Spleen (tissue), 11 donors: ENCODE measurements at regions not wholly inside any gene's neighbourhood (a gene's known extent, or its start where the extent isn't known, plus 50 kb on each side); places are given as distances from the start of the nearest gene placed in this dataset.

Experiments used
- DNase-seq: peaks from one replicate; pipeline ENCODE4 v3.0.0-alpha.2; 2020
- H3K27ac ChIP-seq, 8 donors: fragments of 200-600 bp; sonication (generic) in 7 of 8; 1 replicate in 4 of 8; 2 replicates in 4 of 8; pipeline versions ENCODE4 v1.5.0 to v1.8.0; 2016 to 2021; ENCODE audit warnings: inconsistent platforms in 4 of 8, mild to moderate bottlenecking in 4 of 8, moderate library complexity in 1 of 8
- H3K27me3 ChIP-seq, 7 donors: fragments of 200-600 bp; sonication (generic) in 6 of 7; replicated peaks in 1 of 7; 1 replicate in 4 of 7; 2 replicates in 3 of 7; pipeline versions ENCODE4 v1.5.0 to v1.8.0; 2016 to 2021; ENCODE audit warnings: inconsistent platforms in 3 of 7, mild to moderate bottlenecking in 1 of 7
- H3K36me3 ChIP-seq, 6 donors: fragments of 200-600 bp; sonication (generic) in 5 of 6; 1 replicate in 4 of 6; 2 replicates in 2 of 6; pipeline versions ENCODE4 v1.5.0 to v1.8.0; 2016 to 2021; ENCODE audit warnings: inconsistent platforms in 2 of 6
- H3K4me1 ChIP-seq, 6 donors: fragments of 200-600 bp; sonication (generic) in 5 of 6; 1 replicate in 3 of 6; 2 replicates in 3 of 6; pipeline versions ENCODE4 v1.5.0 to v1.8.0; 2016 to 2021; ENCODE audit warnings: inconsistent platforms in 3 of 6
- H3K4me3 ChIP-seq, 8 donors: fragments of 200-600 bp; sonication (generic) in 7 of 8; 1 replicate in 4 of 8; 2 replicates in 4 of 8; pipeline versions ENCODE4 v1.5.0 to v1.8.0; 2016 to 2021; ENCODE audit warnings: inconsistent platforms in 4 of 8, mild to moderate bottlenecking in 4 of 8, moderate library complexity in 2 of 8
- H3K9me3 ChIP-seq, 8 donors: fragments of 200-600 bp; sonication (generic) in 7 of 8; 1 replicate in 4 of 8; 2 replicates in 4 of 8; pipeline versions ENCODE4 v1.5.0 to v1.8.0; 2016 to 2021; ENCODE audit warnings: inconsistent platforms in 4 of 8
- POLR2A ChIP-seq, 3 donors: fragments of 450-650 bp; IDR thresholded peaks; one replicate each; pipeline ENCODE4 v1.5.1; 2017; ENCODE audit warnings: antibody characterized with exemption in 3 of 3, mild to moderate bottlenecking in 1 of 3
- POLR2AphosphoS5 ChIP-seq, 3 donors: sonication (generic); formaldehyde crosslinking; IDR thresholded peaks; one replicate each; pipeline ENCODE4 v1.5.1; 2017; ENCODE audit warnings: antibody characterized with exemption in 3 of 3
- WGBS, 5 donors: extraction: QIAGEN DNeasy Blood & Tissue Kit in 3 of 5; methylation state at CpG; one replicate each; pipeline versions ENCODE4 v1.1.5 to v1.1.7; 2013 to 2018; 5-methylcytosine and 5-hydroxymethylcytosine counted together
- intact Hi-C: fragments of 100-400 bp; cut with DNase I; formaldehyde crosslinking; loops from one replicate; pipeline ENCODE4 v1.15.0; 2023; ENCODE audit warnings: low total_unique reads
- TF ChIP-seq, protein P1 (sequence below), 11 experiments: fragments of 200-600 bp in 7 of 11; fragments of 450-650 bp in 4 of 11; sonication (generic) in 4 of 11; IDR thresholded peaks in 8 of 11; conservative IDR thresholded peaks in 3 of 11; 1 replicate in 7 of 11; 2 replicates in 4 of 11; pipeline versions ENCODE4 v1.4.0 to v1.8.0; 2016 to 2021; ENCODE audit warnings: antibody characterized with exemption in 11 of 11, inconsistent platforms in 4 of 11, mild to moderate bottlenecking in 1 of 11
- donor health status: healthy with polysubstance abuse.
- donor health status: DM: no; HTN: no; CAD: no; lungs with moderate emphysema.
- donor health status: DM: no; HTN: no; CAD: no.
- donor health status: Bipolar disorder and iron deficiency.
- donor health status: healthy.
- donor health status: DM: no; HTN: no; CAD: no.
- donor health status: DM: yes; HTN: yes; CAD: no.

DNA sequence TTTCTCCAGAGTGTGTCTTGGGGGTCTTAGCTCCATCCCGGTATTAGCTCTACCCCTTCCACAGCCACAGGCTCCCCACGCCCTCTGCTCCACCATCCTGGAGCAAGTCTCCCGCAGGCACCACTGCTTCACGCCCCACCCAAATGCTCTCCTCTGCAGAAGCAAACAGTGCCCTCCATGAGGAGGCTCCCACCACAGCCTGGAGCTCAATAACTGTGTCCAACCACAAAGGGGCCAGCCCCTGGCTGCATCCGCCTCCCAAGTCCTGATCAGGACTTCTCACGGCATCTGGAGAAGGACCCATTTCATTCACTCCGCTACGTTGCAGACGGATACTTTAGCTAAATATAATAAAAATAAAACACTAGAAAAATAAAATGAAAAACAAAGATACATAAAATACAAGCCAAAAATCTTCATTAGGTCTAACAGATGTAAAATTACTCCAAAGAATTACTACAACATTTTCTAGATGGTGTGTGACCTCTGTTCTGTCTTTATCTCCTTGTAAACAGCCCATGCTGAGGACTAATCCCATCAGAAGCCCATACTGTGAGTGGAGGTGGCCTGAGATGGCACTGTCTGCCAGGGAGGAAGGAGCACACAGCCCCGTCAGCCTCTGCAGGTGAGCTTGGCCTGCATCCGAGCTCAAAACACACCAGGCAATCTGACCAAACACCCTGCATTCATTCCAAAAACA is 210.8 kb upstream of the RAB6C start:
- DNase-seq, result no peak
- intact Hi-C loops, result no loop called here
- peaks cover 0 to 10% (median 4%) of the 10 kb centered on the region in 8 donors for H3K9me3 ChIP-seq
- no peak overlapping the region for H3K4me3 ChIP-seq
- no peak overlapping the region for H3K27ac ChIP-seq
- H3K27me3 ChIP-seq, result peaks cover 0 to 25% (median 0%) of the 10 kb centered on the region in 7 donors
- no peaks in the 10 kb centered on the region for H3K4me1 ChIP-seq
- H3K36me3 ChIP-seq, result no peaks in the 10 kb centered on the region
- 87 to 94% (median 89%) methylated on average over 11 of the region's 11 CpGs for WGBS, 5 donors
- TF ChIP-seq POLR2AphosphoS5 (IDR thresholded peaks at IDR 0.05), result no peak

DNA sequence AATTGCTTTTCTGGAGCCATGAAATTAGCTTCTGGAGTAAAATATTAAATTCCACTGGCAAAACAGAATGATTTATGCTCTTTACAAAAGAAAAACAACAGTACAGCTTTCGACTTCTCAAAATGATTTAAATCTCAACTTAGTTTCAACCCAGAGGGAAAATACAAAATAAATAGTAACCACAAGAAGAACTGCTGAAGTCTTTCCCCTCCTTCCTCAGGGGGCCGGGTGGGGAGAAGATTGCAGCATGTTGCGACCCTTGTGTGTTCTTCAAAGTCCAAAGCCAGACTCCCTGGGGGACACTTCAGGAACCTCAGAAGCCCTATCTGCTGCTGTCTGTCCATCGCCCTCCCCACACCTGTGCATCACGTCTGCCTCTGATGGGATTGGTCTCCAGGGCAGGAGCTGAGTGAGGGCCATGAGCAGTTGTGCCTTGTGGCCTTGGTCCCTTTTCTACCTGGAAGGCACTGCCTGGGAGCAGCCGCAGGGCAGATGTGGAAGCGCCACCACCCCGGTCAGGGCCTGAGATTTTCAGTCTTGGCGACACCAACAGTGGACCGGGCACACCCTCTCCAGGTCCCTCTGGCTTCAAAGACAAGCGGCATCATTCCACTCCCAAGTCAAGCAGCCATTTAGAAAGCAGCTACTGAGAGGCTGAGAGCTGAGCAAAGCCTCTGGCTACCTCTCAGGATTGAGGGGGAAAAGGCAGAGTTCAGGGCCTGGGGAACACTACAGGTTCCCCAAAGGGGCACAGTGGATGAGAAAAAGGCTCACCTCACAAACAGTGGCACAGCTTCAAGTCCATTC is 210.1 kb upstream of the RAB6C start:
- no peak for DNase-seq
- no peaks in the 10 kb centered on the region for H3K4me1 ChIP-seq
- intact Hi-C loops, result no loop called here
- WGBS, 5 donors, result 77 to 86% (median 80%) methylated on average over 11 of the region's 11 CpGs
- peaks cover 0 to 24% (median 0%) of the 10 kb centered on the region in 7 donors for H3K27me3 ChIP-seq
- no peaks in the 10 kb centered on the region for H3K36me3 ChIP-seq
- no peak overlapping the region for H3K4me3 ChIP-seq
- TF ChIP-seq, protein P1, sequence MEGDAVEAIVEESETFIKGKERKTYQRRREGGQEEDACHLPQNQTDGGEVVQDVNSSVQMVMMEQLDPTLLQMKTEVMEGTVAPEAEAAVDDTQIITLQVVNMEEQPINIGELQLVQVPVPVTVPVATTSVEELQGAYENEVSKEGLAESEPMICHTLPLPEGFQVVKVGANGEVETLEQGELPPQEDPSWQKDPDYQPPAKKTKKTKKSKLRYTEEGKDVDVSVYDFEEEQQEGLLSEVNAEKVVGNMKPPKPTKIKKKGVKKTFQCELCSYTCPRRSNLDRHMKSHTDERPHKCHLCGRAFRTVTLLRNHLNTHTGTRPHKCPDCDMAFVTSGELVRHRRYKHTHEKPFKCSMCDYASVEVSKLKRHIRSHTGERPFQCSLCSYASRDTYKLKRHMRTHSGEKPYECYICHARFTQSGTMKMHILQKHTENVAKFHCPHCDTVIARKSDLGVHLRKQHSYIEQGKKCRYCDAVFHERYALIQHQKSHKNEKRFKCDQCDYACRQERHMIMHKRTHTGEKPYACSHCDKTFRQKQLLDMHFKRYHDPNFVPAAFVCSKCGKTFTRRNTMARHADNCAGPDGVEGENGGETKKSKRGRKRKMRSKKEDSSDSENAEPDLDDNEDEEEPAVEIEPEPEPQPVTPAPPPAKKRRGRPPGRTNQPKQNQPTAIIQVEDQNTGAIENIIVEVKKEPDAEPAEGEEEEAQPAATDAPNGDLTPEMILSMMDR (IDR thresholded peaks at IDR 0.05 in 8 of 11, conservative IDR thresholded peaks at IDR 0.05 in 3 of 11), result no peak
- peaks cover 0 to 10% (median 4%) of the 10 kb centered on the region in 8 donors for H3K9me3 ChIP-seq
- H3K27ac ChIP-seq, result no peak overlapping the region

GRCh38 chr2:129771418-129772189 is 207.9 kb upstream of the RAB6C start:
- Histone ChIP-seq H3K9me3 (peaks cover 0 to 10% (median 4%) of the 10 kb centered on the region in 8 donors), H3K4me3 (no peak overlapping the region), H3K36me3 (no peaks in the 10 kb centered on the region), H3K27ac (no peak overlapping the region), H3K27me3 (peaks cover 0 to 1% (median 0%) of the 10 kb centered on the region in 7 donors), H3K4me1 (no peaks in the 10 kb centered on the region)
- TF ChIP-seq, protein P1 (IDR thresholded peaks at IDR 0.05 in 8 of 11, conservative IDR thresholded peaks at IDR 0.05 in 3 of 11), result no peak
- no peak for TF ChIP-seq POLR2A (IDR thresholded peaks at IDR 0.05)
- no peak for TF ChIP-seq POLR2AphosphoS5 (IDR thresholded peaks at IDR 0.05)
- DNase-seq, result no peak
- intact Hi-C loops, result no loop called here
- 79 to 90% (median 85%) methylated on average over 6 of the region's 6 CpGs for WGBS, 5 donors

DNA sequence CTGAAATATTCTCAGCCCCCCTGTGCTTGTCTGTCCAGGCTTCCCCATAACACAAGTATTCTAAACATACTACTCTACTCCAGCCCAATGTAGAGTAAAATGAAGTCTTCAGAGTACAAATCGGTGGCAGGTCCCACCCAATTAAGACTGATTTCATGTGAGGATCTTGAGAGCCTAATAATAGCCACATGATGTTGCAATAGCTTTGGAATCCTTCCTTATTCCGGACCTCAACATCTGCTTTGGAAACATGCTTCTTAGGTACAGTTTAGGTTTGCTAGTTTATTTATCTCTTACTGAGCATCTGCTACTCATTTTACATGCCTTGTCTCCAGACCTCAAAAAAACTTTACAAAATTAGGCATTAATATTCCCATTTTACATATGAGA is 207.3 kb upstream of the RAB6C start:
- no peak for DNase-seq
- H3K27me3 ChIP-seq, result no peaks in the 10 kb centered on the region
- 66 to 78% (median 67%) methylated on average over 2 of the region's 2 CpGs for WGBS, 5 donors
- TF ChIP-seq, protein P1 (IDR thresholded peaks at IDR 0.05 in 8 of 11, conservative IDR thresholded peaks at IDR 0.05 in 3 of 11), result no peak
- TF ChIP-seq POLR2A (IDR thresholded peaks at IDR 0.05), result no peak
- TF ChIP-seq POLR2AphosphoS5 (IDR thresholded peaks at IDR 0.05), result no peak
- no peak overlapping the region for H3K27ac ChIP-seq
- intact Hi-C loops, result no loop called here
- no peaks in the 10 kb centered on the region for H3K4me1 ChIP-seq
- H3K4me3 ChIP-seq, result no peak overlapping the region
- no peaks in the 10 kb centered on the region for H3K36me3 ChIP-seq
- H3K9me3 ChIP-seq, result peaks cover 0 to 10% (median 4%) of the 10 kb centered on the region in 8 donors
